Activated CD8-positive, alpha-beta T cell treated with anti-CD3 and anti-CD28 coated beads, Interleukin-2, amount 10 ng/mL, durations not matched to agents 7 days and 5 days (primary cell): ENCODE measurements at regions not wholly inside any gene's neighbourhood (a gene's known extent, or its start where the extent isn't known, plus 50 kb on each side); places are given as distances from the start of the nearest gene placed in this dataset.

Experiments used
- ATAC-seq: fragments of 150-1000 bp; cut with Tn5 transposase; one replicate; pipeline ENCODE4 v1.10.0; 2021; ENCODE audit warnings: moderate library complexity
- CTCF ChIA-PET: fragments of 350-600 bp; sonication (Branson Sonifier 250); formaldehyde crosslinking; loops from one replicate; lab custom pipeline; 2021; ENCODE audit warnings: antibody characterized with exemption; lab: Charles Lee
- POLR2A ChIA-PET: fragments of 350-600 bp; sonication (Branson Sonifier 250); formaldehyde crosslinking; loops from one replicate; lab custom pipeline; 2021; ENCODE audit warnings: antibody characterized with exemption; lab: Charles Lee
- DNase-seq: peaks from one replicate; pipeline ENCODE4 v3.0.0-alpha.2; 2020
- H3K27ac Mint-ChIP-seq: one replicate; pipeline ENCODE4 v1.8.0; 2021; ENCODE audit warnings: mild to moderate bottlenecking, mixed read lengths
- H3K27me3 Mint-ChIP-seq: one replicate; pipeline ENCODE4 v1.8.0; 2021; ENCODE audit warnings: low read depth, mixed read lengths
- H3K36me3 Mint-ChIP-seq: one replicate; pipeline ENCODE4 v1.8.0; 2021; ENCODE audit warnings: low read depth, mixed read lengths
- H3K4me1 Mint-ChIP-seq: one replicate; pipeline ENCODE4 v1.8.0; 2021; ENCODE audit warnings: low read depth, mixed read lengths
- H3K4me3 Mint-ChIP-seq: one replicate; pipeline ENCODE4 v1.8.0; 2021; ENCODE audit warnings: mild to moderate bottlenecking, mixed read lengths
- H3K9me3 Mint-ChIP-seq: one replicate; pipeline ENCODE4 v1.8.0; 2022; ENCODE audit warnings: mixed read lengths; ENCODE audit not compliant: insufficient read depth

- Mint-ChIP-seq H3K4me3 (no peak overlapping the region), H3K4me1 (no peaks in the 10 kb centered on the region), H3K36me3 (no peaks in the 10 kb centered on the region), H3K27ac (no peak overlapping the region), H3K9me3 (no peaks in the 10 kb centered on the region), H3K27me3 (peaks cover under 1% of the 10 kb centered on the region)
- DNase-seq (no peak), ATAC-seq (no peak)
- ChIA-PET POLR2A (no interaction called here), CTCF (no interaction called here)
Measured at GRCh38 chrX:68995780-68996551, 167.1 kb downstream of the EFNB1 start.

GRCh38 chrX:68995386-68995779 lies 166.6 kb downstream of the EFNB1 start:
- no peak overlapping the region for H3K27ac Mint-ChIP-seq
- ChIA-PET CTCF (no interaction called here), POLR2A (no interaction called here)
- no peaks in the 10 kb centered on the region for H3K36me3 Mint-ChIP-seq
- H3K4me1 Mint-ChIP-seq, result no peaks in the 10 kb centered on the region
- H3K27me3 Mint-ChIP-seq, result no peaks in the 10 kb centered on the region
- DNase-seq (no peak), ATAC-seq (no peak)
- H3K9me3 Mint-ChIP-seq, result no peaks in the 10 kb centered on the region
- H3K4me3 Mint-ChIP-seq, result no peak overlapping the region

- no peaks in the 10 kb centered on the region for H3K27me3 Mint-ChIP-seq
- ATAC-seq, result no peak
- no peaks in the 10 kb centered on the region for H3K36me3 Mint-ChIP-seq
- H3K27ac Mint-ChIP-seq, result no peak overlapping the region
- H3K4me1 Mint-ChIP-seq, result no peaks in the 10 kb centered on the region
- H3K9me3 Mint-ChIP-seq, result no peaks in the 10 kb centered on the region
- CTCF ChIA-PET, result no interaction called here
- no peak overlapping the region for H3K4me3 Mint-ChIP-seq
- POLR2A ChIA-PET, result no interaction called here
- DNase-seq, result no peak
Measured at GRCh38 chrX:68994891-68995255, 166.1 kb downstream of the EFNB1 start.

GRCh38 chrX:68994135-68994890 lies 165.5 kb downstream of the EFNB1 start:
- no peak overlapping the region for H3K27ac Mint-ChIP-seq
- CTCF ChIA-PET, result no interaction called here
- POLR2A ChIA-PET, result no interaction called here
- H3K9me3 Mint-ChIP-seq, result no peaks in the 10 kb centered on the region
- ATAC-seq, result no peak
- H3K27me3 Mint-ChIP-seq, result no peaks in the 10 kb centered on the region
- no peaks in the 10 kb centered on the region for H3K4me1 Mint-ChIP-seq
- no peaks in the 10 kb centered on the region for H3K36me3 Mint-ChIP-seq
- H3K4me3 Mint-ChIP-seq, result no peak overlapping the region
- no peak for DNase-seq

DNA sequence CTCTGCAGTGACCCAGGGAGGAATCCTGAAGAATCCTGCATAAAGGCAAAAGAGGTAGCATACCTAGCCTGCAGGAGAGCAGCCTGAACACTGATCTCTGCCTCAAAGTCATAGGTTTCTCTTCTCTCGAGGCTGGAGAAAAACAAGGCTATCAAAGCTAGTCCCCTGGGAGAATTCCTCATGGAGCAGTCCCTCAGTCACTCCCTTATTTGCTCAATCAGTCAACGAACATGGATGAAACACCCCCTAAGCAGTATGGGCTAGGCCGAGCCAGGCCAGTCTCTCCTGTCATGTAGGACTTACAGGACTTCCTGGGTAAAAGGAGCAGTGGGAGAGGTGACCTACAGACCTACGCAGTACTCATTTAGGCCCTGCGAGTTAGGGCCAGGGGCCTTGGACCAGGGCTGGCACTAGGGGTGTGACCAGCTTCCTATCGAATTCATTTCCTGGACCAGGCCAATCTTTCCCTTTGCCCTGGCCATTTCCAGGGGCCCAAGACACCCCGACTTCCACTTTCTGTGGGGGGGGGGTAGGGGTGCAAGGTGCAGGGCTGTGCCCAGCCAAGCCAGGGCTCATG lies 164.1 kb downstream of the EFNB1 start:
- no peak for ATAC-seq
- H3K9me3 Mint-ChIP-seq, result no peaks in the 10 kb centered on the region

DNA sequence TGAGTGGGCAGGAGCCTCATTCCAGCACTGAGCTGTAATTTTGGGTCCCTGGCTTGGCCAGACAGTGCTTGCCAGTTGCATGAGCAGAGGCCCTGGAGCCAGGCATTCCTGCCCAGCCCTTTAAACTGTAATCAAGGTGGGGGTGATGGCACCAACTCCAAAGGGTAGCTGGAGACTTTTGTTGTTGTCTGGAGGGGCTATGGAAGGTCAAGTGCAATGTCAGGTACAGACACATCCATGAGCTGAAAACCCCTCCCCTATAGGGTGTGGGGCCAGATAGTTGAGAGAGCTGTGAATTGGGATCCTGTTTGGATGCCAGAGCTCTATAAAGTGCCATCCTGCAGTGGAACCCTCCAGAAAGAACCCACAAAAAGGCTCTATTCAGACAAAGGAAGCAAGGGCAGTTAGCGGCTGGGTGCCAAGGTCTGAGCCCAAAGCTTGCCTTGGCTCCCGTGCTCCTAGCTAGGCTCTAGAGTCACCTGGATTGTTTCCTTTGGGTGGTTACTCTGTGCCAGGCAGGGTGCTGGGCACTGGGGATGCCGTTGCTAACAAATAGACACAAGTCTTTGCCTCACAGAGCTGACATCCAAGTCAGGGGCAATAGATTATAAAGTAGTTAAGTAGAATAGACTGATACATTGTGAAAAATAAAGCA lies 163.0 kb downstream of the EFNB1 start:
- ATAC-seq (no peak), DNase-seq (no peak)
- ChIA-PET CTCF (no interaction called here), POLR2A (no interaction called here)
- Mint-ChIP-seq H3K4me3 (no peak overlapping the region), H3K27me3 (no peaks in the 10 kb centered on the region), H3K4me1 (no peaks in the 10 kb centered on the region), H3K36me3 (no peaks in the 10 kb centered on the region), H3K9me3 (no peaks in the 10 kb centered on the region), H3K27ac (no peak overlapping the region)

More for the DNA sequence above, 164.1 kb downstream of the EFNB1 start:
- H3K4me3 Mint-ChIP-seq, result no peak overlapping the region
- no peaks in the 10 kb centered on the region for H3K4me1 Mint-ChIP-seq
- ChIA-PET CTCF (no interaction called here), POLR2A (no interaction called here)
- no peak overlapping the region for H3K27ac Mint-ChIP-seq
- no peaks in the 10 kb centered on the region for H3K36me3 Mint-ChIP-seq
- H3K27me3 Mint-ChIP-seq, result no peaks in the 10 kb centered on the region
- no peak for DNase-seq

GRCh38 chrX:68990948-68991347 lies 162.1 kb downstream of the EFNB1 start:
- Mint-ChIP-seq H3K9me3 (no peaks in the 10 kb centered on the region), H3K4me1 (no peaks in the 10 kb centered on the region), H3K4me3 (no peak overlapping the region), H3K27ac (no peak overlapping the region), H3K36me3 (no peaks in the 10 kb centered on the region), H3K27me3 (no peaks in the 10 kb centered on the region)
- ATAC-seq, result no peak
- ChIA-PET POLR2A (no interaction called here), CTCF (no interaction called here)
- no peak for DNase-seq

DNA sequence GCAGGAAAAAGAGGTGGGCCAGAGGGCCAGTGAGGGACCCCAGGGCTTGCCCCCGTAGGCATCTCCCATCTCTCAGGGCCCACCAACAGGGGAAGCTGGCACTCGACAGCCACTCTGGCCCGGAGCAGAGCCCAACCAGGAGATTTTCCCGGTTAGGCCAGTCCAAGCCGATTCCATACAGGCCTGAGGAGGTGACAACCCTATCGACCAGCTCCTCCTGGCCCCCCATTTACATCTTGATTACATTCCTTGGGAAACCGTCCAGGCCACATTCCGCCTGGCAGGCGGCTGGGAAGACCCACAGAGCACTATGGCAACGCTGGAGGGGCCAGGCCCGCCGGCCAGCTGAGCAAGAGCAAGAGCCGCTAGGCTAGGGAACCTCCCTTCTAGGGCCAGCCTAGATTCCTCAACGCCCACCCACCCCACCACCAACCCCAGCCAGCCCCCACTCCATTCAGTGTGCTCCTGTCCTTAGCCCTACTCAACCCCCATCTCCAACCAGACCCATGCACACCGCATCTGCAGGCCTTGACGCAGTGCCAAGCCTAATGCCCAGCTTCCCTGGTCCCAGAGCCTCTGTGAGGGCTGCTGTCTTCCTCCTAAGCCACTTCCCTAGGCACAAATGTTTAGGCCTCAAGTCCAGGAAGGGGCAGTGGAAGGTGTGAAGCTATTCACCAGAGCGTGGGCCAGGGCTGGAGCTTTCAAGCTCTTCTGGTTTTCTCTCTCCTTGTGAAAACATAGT lies 161.2 kb downstream of the EFNB1 start:
- Mint-ChIP-seq H3K9me3 (no peaks in the 10 kb centered on the region), H3K36me3 (no peaks in the 10 kb centered on the region), H3K27me3 (no peaks in the 10 kb centered on the region), H3K4me3 (no peak overlapping the region), H3K4me1 (no peaks in the 10 kb centered on the region), H3K27ac (no peak overlapping the region)
- DNase-seq (no peak), ATAC-seq (no peak)
- POLR2A ChIA-PET, result no interaction called here
- CTCF ChIA-PET, result no interaction called here

- no peaks in the 10 kb centered on the region for H3K4me1 Mint-ChIP-seq
- H3K4me3 Mint-ChIP-seq, result no peak overlapping the region
- H3K27ac Mint-ChIP-seq, result no peak overlapping the region
- no peaks in the 10 kb centered on the region for H3K36me3 Mint-ChIP-seq
- ChIA-PET CTCF (no interaction called here), POLR2A (no interaction called here)
- no peaks in the 10 kb centered on the region for H3K9me3 Mint-ChIP-seq
- no peak for DNase-seq
- no peak for ATAC-seq
- no peaks in the 10 kb centered on the region for H3K27me3 Mint-ChIP-seq
Measured at GRCh38 chrX:68989456-68989855, 160.6 kb downstream of the EFNB1 start.

DNA sequence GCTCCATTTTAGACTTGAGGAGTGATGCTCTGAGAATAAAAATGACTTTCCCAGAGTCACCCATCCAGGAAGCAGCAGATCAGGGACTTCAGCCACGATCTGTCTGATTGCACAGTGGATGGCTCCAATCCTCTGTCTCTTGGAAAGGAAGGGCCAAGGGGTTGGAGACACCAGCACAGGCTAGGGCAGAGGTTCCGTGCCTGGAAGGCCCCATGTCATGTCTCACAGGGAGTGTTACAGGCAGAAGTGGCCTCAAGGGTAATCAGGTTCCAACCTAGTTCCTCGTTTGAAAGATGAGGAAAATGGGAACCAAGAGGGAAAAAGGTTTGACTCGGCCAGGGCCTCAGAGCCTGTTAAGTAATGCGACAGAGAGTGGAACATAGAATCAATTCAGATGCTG lies 160.0 kb downstream of the EFNB1 start:
- no peaks in the 10 kb centered on the region for H3K4me1 Mint-ChIP-seq
- no peak for ATAC-seq
- H3K27ac Mint-ChIP-seq, result no peak overlapping the region
- no peaks in the 10 kb centered on the region for H3K27me3 Mint-ChIP-seq
- no peaks in the 10 kb centered on the region for H3K36me3 Mint-ChIP-seq
- no peak overlapping the region for H3K4me3 Mint-ChIP-seq
- ChIA-PET POLR2A (no interaction called here), CTCF (no interaction called here)
- DNase-seq, result no peak
- no peaks in the 10 kb centered on the region for H3K9me3 Mint-ChIP-seq

DNA sequence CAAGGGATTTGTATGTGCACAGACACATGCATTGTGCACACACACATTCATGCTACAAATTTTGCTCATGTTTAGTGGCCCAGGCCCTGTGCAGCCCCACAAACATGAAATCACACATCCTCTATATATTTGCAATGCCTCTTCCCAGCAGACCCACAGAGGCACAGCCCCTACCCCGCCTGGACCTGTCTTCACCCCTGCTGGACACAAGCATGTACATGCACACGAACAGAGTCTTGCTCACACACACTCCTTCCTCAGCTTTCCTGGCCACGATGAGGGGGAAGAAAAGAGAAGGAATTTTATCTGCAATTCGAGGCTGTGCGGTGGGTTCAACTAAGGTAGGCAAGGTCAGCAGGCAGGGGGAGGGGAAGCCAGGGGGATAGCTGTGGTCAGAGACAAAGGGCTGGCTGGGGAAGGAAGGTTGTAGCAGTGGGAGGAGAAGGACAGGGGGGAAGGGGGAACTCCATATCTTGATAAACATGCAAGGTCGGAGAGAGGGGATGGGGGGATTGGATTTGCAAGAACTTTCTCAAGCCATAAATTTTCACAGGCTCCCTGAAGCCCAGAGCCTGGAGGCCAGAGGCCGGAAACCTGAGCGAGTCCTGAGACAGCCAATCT lies 156.4 kb downstream of the EFNB1 start:
- Mint-ChIP-seq H3K36me3 (no peaks in the 10 kb centered on the region), H3K4me3 (no peak overlapping the region), H3K27me3 (no peaks in the 10 kb centered on the region), H3K27ac (no peak overlapping the region), H3K9me3 (no peaks in the 10 kb centered on the region), H3K4me1 (no peaks in the 10 kb centered on the region)
- ChIA-PET CTCF (no interaction called here), POLR2A (no interaction called here)
- DNase-seq (no peak), ATAC-seq (no peak)
